HG03097 (cell line): ENCODE measurements at regions not wholly inside any gene's neighbourhood (a gene's known extent, or its start where the extent isn't known, plus 50 kb on each side); places are given as distances from the start of the nearest gene placed in this dataset.

Experiments
- ATAC-seq: cut with Tn5 transposase; IDR thresholded peaks from one replicate; pipeline ENCODE4 v1.9.1; 2021; ENCODE audit not compliant: unreplicated experiment, low FRiP score

DNA sequence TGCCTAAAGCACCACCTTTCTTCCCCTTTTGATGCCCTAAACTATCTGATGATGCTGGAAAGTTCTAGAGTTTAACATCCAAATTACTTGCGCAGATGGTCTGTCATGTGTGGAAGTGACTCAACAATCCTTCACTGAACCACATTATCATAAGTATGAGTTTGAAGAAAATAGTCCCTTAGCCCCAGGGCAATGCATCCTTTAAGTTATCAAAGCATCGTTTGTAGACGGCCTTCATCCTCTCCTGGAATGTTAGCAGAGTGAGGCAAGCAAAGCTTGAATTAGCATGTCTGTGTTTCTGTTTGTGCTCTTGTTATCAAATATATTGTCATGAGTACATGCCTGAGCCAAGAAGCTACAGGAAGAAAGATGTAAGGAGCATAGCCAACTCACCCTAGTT lies 570.9 kb downstream of the MID1IP1 start:
- no peak for ATAC-seq

DNA sequence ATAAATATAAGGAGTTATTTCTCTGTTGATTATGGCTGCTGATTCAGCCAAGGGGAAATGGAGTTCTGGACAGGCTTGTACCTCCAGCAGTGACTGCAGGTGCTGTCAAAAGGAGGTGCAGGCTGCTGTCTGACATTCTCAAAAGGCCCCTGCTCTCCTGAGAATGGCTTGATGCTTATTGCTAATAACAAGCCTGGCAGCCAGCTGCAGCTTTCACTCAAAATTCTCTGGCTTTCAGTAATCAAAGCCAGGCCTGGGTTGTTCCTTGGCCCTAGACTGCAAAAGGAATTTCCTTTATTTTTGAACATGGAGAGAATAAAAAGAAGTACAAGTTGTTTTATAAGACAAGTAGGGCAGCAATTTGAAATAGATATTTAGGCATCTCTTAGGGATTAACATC lies 575.9 kb downstream of the MID1IP1 start:
- ATAC-seq = no peak

DNA sequence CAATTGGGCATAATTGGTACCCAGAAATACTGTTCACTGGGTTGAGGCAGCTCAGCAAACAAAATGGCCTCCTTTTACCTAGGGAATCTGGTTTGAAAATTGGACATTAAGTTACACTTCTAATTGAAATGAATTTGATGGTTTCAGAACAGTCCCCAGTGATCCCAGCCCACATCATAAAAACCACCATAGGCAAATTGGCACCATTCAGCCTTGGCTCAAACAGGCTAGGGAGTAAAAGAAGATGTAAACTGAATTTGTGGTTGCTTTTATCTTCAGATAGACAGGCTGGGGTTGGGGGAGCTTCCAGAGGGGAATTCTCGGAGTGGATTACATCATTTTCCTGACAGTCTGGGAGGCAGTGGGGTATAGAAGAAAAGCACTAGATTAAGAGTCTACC lies 576.5 kb downstream of the MID1IP1 start:
- no peak for ATAC-seq

DNA sequence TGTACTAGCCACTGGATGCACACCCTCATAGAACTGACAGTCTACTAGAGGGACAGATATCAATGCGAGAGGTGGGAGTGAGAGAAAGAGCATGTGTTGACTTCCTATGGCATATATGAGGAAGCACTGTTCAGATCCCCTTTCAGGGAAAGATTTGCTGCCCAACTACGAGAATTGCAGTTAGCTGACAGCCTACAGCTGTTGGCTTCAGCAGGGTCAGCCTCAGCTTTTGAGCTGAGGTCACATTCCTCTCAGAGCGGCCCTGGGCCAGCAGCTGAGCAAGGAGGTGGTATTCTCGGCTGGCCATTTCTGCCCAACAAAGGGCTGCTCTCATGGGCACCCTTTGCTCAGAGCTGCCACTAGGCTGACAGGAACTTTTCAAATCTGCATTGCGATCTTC lies 580.2 kb downstream of the MID1IP1 start:
- no peak for ATAC-seq

DNA sequence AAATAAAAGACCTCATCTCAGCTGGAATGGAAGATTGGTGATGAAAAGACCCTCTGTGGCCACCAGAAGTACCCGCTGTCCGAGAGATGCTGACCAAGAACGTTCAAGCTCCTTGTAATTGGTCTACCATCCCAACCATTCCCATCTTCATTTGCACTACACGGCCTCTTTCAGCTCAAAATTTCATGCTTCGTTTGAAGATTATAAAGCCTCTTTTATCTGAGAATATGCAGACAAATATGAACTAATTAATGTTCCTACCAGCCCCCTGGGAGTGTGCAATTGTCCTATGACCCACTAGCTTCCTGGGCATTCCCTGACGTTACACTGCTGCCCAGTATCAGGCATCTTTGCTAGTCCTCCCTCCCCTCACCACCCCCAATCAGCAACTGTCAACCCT lies 583.7 kb downstream of the MID1IP1 start:
- ATAC-seq = no peak

DNA sequence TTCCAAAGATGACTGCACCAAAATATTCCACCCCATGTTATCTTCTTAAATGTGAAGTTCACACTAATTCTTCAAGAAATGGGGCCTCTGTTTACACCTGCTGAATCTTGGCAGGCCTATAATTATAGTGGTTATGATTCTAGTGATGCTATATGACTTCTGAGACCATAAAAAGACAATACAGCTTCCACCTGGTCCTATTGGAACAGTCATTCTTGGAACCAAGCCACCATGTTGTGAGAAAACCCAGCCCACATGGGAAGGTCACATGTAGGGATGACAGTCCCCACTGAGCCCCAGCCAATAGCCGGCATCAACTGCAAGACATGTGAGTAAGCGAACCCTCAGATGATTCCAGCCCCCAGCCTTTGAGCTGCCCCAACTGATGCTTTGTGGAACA lies 587.5 kb downstream of the MID1IP1 start:
- no peak for ATAC-seq

DNA sequence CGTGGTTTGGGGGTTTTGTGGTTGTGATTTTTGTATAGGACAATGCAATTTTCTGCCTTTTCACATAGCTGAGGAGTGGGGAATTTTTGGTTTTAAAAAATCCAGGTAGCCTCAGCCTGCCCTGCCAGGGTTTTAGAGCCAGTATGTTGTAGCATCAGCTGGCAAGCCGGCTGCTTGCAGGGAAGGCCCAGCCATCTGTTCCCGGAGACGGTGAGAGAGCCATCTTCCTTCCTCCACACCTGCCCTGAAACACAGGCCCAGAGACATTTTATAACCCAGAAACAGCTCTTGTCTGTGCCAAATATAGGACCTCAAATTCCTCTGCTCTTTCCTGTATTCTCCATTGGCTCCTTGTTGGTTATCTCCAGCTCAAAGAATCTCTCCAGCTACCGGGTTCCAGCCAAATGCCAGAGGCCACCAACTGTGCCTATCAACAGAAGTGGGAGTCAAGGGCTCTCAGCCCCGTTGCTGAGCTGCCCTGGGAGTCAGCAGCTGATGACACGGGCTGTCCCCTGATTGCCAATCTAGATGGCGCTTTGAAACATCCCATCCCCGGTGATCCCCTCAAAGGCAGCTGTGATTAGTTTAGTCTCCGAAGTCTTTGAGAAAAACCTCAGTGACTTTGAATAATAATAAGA lies 595.2 kb downstream of the MID1IP1 start:
- ATAC-seq = no peak

DNA sequence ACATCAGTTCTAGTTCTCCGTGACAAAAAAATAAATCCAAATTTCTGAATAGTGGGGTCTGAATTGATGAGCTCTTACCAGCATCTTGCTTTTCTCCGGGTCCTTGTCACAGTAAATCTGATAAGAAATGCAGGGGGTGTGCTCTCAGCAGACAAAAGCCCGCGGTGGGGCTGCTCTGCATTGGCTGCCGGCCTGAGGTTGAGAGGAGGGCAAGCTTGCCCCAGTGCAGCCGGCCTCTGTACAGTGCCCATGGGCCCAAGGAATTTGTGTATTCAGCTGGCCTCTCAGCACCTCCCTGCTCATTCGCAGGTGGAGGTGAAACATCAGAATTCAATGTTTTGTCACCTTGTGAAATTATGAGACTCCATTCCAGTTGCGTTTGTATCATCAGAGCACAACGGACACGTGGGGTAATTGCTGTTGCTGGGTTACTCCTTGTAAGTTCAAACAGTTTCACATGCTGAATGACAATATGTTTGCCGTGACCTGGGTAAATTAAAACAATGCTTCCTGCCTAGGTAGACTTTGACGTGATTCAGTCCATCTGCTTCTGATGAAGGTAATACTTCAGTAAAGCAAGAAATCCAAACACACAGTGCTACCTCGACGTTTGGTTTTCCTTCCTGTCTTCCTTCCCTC lies 596.4 kb downstream of the MID1IP1 start:
- ATAC-seq = no peak

DNA sequence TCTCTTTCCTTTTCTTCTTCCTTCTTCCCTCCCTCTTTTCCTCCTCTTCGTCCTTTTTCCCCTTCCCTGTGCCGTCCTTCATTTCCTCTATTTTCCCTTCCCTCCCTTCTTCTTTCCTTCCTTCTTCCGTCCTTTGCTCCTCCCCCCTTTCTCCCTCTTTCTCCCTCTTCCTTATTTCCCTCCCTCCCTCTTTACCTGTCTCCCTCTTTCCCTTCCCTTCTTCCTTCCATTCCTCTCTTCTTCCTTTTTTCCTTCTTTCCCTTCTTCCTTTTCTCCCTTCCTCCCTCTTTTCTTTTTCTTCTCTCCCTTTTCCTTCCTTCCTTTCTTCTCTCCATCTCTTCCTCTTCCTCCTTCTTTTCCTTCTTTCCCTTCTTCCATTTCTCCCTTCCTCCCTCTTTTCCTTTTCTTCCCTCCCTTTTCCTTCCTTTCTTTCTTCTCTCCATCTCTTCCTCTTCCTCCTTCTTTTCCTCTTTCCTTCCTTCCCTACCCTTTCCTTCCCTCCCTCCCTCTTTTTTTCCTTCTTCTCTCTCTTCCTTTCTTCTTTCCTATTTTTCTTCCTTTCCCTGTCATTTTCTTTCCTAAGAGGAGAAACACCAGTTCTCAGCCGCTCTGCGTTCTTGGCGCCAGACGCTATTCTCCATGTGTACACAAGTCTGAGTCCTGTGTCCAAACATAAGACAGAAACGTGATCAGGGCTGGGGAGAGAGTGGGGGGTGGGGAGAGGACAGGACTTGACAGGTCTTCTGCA lies 597.1 kb downstream of the MID1IP1 start:
- ATAC-seq = no peak

DNA sequence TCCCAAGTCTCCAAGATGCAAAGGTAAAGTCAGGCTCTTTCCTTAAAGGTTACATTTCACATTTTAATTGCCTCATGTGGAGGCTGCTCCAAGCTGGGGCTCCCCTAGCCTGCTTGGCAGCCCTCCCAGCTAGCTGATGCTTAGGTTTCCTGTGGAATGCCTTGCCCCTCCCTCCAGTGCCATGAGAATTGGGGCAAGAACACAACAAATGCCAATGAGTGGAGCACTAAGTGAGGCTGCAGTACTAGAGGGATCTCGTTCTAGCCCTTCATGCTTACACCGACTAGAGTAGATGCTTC lies 597.7 kb downstream of the MID1IP1 start:
- no peak for ATAC-seq

DNA sequence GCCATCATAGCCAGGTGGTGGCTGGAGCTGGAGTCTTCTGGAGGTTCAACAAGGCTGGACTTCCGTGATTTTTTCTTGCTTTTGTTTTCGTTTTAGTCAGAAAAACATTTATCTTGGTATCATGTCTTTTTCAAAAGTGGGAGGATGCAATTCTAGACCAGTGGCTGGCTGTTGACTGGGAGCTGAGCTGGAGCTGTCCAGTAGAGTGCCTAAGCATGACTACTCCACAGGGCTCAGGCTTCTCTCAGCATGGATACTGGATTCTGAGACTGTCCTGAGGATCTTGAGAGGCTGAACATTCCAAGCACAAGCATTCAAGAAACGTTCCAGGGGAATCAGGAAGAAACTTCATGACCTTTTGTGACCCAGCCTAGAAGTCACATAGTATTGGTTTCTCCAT lies 598.1 kb downstream of the MID1IP1 start:
- no peak for ATAC-seq

DNA sequence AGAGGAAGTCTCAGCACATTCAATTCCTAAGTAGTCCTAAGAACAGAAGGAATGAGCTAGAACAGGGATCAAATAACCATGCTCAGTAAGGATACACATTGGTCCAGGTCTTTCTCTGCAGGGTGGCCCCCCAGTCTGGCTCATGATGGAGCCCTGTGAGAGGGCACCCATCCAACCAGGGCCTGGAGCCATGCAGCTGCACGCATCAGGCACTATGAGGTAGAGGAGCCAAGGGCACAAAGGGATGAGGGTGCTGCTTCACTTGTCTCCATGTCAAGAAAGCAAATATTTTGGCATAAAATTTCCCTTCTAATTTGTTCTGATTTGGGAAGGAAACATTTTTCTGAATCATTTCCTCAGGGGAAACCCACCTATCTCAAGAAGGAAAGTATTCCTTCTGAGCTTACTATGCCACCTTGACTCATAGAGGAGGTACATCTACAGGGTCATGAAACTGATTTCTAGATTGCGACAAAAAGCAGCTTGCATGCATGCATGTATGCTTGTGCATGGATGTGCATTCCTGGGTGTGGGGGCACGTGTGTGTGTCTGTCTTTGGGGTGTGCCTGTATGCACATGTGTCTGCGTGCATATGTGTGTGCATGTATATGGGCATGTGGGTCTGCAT lies 600.3 kb downstream of the MID1IP1 start:
- no peak for ATAC-seq

DNA sequence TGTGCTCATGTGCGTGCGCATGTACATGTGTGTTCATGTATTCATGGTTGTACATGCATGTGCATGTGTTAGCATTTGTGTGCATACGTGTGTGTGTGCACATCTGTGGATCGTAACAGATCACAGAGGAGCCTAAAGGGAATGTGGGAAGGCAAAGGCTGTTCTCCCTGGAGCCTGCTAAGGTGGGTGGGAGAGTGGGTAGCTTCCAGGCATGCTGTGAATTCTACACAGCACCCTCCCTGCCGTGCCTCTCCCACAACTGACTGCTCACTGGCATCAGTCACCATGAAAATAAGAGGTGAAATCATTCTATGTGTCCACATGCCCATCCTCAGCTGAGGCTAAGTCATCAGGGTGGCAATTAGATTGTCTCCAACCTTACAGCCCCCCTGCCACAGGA lies 600.9 kb downstream of the MID1IP1 start:
- ATAC-seq = no peak

DNA sequence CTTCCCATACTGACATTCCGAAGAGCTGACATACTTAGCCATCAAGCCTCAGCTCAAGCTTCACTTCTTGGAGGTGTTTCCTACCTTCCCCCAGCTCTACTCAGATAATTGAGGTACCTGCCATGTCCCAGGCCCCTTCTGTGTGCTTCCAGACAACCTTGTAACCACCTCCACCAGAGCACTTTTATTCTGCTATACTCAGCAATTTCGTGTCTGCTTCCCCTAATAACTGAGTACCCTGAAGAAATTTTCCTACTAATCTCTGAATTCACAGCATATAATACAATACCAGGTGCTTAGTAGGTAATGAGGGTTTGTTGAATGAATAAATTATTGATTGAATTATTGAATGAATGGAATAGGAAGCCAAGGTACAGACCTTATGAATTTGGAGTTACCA lies 605.5 kb downstream of the MID1IP1 start:
- ATAC-seq = no peak

DNA sequence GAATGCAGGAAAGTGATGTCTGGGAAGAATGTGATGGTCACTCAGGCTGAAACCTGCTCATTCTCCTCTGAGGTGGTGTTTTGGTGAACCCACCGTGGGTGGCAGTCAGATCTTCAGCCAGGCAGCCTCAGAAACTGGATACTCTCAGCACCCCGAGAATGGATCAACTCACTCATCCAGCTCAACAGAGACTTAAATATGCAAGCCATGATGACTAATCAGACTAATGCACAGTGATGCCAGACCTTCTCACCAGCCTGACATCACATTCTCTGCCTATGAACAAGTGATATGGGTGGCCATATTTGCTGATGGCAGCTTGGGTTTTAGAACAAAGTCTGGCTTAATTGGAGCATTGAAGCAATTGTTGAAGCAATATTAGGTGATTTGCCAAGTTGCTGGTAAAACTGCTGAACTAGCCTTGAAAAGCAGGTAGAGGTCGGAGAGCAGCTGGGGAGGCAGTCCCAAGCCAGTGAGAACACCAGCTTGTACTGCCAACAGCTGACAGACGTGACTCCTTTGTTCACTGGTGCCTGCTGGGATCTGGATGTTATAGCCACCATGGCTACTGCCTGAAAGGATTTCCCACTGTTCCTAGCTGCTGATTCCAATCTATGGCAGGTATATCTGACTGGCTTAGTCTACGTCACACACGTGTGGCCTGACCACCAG lies 608.1 kb downstream of the MID1IP1 start:
- ATAC-seq = no peak

DNA sequence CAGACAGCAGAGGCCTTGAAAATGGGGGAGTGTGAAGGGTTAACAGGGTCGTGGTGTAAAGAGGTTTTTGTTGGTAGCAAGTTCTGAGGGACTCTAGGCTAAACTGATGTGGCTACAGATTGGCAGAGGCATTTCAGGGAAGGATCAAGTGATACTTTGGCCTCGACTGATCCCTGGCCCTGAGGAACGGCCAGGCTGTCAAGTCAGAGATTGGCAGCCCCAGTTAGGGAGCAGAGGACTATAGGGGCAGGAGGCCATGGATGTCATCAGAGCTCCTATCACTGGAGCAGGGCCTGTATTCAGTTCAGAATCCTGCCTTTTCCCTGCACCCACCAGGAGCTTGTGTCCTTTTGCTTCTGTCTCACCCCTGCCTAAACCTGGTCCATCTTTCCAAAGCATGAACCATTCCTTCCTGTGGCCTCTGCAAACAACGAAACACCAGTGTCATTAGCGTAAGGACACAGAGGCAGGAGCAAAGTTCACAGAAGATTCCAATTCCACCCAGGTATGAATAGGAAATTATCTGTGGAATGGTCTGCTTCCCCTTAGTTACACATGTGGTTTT lies 613.1 kb downstream of the MID1IP1 start:
- no peak for ATAC-seq

DNA sequence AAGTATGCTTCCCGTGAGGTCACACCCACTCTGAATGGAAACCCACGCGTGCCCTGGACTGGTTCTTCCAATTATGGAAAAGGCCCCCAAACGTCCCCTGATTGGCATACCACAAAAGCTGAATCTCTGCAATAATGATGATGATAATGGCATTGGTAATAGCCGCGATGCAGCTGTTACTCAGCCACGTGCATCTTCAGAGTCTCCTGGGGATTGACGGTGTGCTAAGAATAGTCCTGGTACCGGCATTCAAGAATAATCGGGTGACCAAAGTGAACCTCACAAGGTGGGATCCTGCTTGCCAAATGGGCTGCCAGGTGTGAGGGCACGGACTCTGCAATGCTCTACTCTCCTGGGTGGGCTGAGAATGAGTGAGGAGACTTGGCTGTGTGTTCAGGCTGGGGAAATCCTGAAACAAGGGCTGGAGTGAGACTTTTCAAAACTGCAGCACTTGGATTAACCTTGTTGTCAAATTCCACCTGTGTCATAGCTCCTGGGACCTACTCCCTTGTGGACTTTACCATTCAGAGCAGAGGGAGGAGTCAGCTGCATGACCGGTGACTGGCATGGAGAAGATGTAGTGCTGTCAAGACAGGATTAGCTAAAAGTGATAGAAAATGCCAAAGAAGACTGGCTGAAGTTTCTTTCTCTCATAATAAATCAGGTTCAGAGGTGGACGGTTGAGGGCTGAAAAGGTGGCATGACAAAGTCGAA lies 615.4 kb downstream of the MID1IP1 start:
- no peak for ATAC-seq

DNA sequence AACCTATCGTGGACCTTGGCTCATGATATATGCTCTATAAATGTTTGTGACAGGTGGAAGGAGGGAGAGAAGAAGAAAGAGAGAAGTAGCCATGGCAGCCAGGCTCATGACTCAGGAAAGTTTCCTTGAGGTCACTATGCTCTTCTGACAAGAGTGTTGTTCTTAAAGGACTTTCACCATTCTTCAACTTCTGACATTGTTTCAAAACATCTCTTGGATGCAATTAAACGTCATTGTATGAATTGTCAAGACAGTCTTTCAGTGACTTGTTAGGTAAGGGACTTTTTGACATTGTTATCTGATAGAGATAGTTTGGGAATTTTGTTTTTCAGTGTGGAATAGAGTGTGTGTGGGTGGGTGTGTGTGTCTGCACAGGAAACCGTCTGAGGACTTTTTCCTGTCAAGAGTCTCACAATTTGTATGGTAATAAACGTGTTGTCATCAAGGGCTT lies 617.0 kb downstream of the MID1IP1 start:
- ATAC-seq = no peak

DNA sequence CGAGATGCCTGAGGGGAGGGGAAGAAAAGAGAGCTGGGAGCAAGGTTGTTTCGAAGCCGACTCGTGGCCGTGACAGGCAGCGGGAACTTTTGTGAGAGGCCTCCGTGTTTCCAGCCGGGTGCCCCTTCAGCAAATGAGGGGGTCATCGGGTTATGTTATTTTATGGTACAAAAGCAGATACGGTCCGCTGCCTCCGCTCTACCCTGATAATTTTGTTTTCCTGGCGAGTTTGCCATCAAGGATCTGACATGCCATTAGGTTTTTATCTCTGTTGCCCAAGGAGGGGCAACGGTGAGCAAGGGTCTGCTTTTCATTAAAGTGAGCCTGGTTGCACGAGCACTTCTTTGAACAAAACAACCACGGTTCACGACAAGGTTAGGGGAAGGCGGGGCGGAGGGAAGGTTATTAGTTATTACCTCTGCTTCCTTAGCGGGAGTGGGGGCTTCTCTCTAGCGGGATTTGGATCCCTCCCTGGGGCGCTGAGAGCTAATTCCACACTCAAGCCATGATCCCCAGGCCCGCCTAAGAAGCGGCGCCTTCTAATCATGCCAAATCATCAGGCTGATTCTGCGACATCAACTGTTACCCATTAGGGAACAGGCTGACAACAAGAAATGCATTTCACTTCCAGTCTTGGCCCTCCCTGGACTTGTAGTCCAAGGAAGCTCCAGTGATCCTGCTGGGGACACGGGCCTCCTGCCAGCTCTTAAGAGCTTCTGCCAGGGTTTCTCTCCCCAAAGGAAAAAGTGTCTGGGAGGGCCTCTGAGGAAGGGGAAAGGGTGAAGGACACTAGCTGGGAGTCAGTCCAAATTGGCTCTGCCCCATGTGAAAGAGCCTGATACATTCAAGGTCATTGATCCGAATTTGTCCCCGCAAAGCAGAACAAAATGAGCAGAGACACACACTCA lies 617.7 kb downstream of the MID1IP1 start:
- no peak for ATAC-seq
